ENCODE measurements at regions not wholly inside any gene's neighbourhood (a gene's known extent, or its start where the extent isn't known, plus 50 kb on each side); places are given as distances from the start of the nearest gene placed in this dataset.

GRCh38 chr7:28260969-28261368, 80.4 kb upstream of the JAZF1 start:
- H3K27ac ChIP-seq = no peak overlapping the region
- H3K9me3 ChIP-seq = no peaks in the 10 kb centered on the region
- no peaks in the 10 kb centered on the region for H3K4me1 ChIP-seq
- intact Hi-C loops (cut with DNase I; ENCODE audit: low total_unique reads) = no loop called here
- ATAC-seq (no peak), DNase-seq (no peak)
- in situ Hi-C loops (cut with MboI; ENCODE audit: low sequenced_read_pairs in 4 of 4) = no loop called here
- TF ChIP-seq POLR2A (IDR thresholded peaks at IDR 0.05) = no peak
- no peak for TF ChIP-seq CTCF (IDR thresholded peaks at IDR 0.05 in 4 of 5, conservative IDR thresholded peaks at IDR 0.05 in 1 of 5)
- no peaks in the 10 kb centered on the region for H3K27me3 ChIP-seq
- no peak overlapping the region for H3K4me3 ChIP-seq
- H3K36me3 ChIP-seq = no peaks in the 10 kb centered on the region

GRCh38 chr7:28263622-28264271, 83.2 kb upstream of the JAZF1 start:
- Histone ChIP-seq H3K4me3 (no peak overlapping the region), H3K36me3 (no peaks in the 10 kb centered on the region), H3K27me3 (no peaks in the 10 kb centered on the region), H3K9me3 (no peaks in the 10 kb centered on the region), H3K27ac (no peak overlapping the region), H3K4me1 (no peaks in the 10 kb centered on the region)
- ATAC-seq (no peak), DNase-seq (no peak)
- TF ChIP-seq POLR2A (IDR thresholded peaks at IDR 0.05) (no peak), CTCF (IDR thresholded peaks at IDR 0.05 in 4 of 5, conservative IDR thresholded peaks at IDR 0.05 in 1 of 5) (no peak)
- intact Hi-C loops (cut with DNase I; ENCODE audit: low total_unique reads) = no loop called here
- in situ Hi-C loops (cut with MboI; ENCODE audit: low sequenced_read_pairs in 4 of 4) = no loop called here

- in situ Hi-C loops (cut with MboI; ENCODE audit: low sequenced_read_pairs in 4 of 4) = no loop called here
- Histone ChIP-seq H3K9me3 (no peaks in the 10 kb centered on the region), H3K4me3 (no peak overlapping the region), H3K36me3 (no peaks in the 10 kb centered on the region), H3K27ac (no peak overlapping the region), H3K4me1 (no peaks in the 10 kb centered on the region), H3K27me3 (no peaks in the 10 kb centered on the region)
- no peak for TF ChIP-seq CTCF (IDR thresholded peaks at IDR 0.05 in 4 of 5, conservative IDR thresholded peaks at IDR 0.05 in 1 of 5)
- TF ChIP-seq POLR2A (IDR thresholded peaks at IDR 0.05) = no peak
- ATAC-seq (no peak), DNase-seq (no peak)
- intact Hi-C loops (cut with DNase I; ENCODE audit: low total_unique reads) = no loop called here
These were observed 85.8 kb upstream of the JAZF1 start for GRCh38 chr7:28266402-28266801.

- DNase-seq = no peak
- TF ChIP-seq POLR2A (IDR thresholded peaks at IDR 0.05) (no peak), CTCF (IDR thresholded peaks at IDR 0.05 in 4 of 5, conservative IDR thresholded peaks at IDR 0.05 in 1 of 5) (no peak)
- intact Hi-C loops (cut with DNase I; ENCODE audit: low total_unique reads) (no loop called here), in situ Hi-C loops (cut with MboI; ENCODE audit: low sequenced_read_pairs in 4 of 4) (no loop called here)
- no peaks in the 10 kb centered on the region for H3K36me3 ChIP-seq
- H3K4me3 ChIP-seq = no peak overlapping the region
- H3K4me1 ChIP-seq = no peaks in the 10 kb centered on the region
- H3K27ac ChIP-seq = no peak overlapping the region
- H3K27me3 ChIP-seq = no peaks in the 10 kb centered on the region
- H3K9me3 ChIP-seq = no peaks in the 10 kb centered on the region
- no peak for ATAC-seq
These were observed 86.4 kb upstream of the JAZF1 start for GRCh38 chr7:28267012-28267411.
